Right lobe of liver (tissue), 4 donors: ENCODE measurements at regions not wholly inside any gene's neighbourhood (a gene's known extent, or its start where the extent isn't known, plus 50 kb on each side); places are given as distances from the start of the nearest gene placed in this dataset.

ENCODE experiments used
- POLR2A ChIP-seq: fragments of 450-650 bp; IDR thresholded peaks from one replicate; pipeline ENCODE4 v1.6.1; 2017; ENCODE audit warnings: antibody characterized with exemption, mild to moderate bottlenecking
- TF ChIP-seq, protein P1 (sequence below), 4 donors: fragments of 200-600 bp in 3 of 4; fragments of 450-650 bp in 1 of 4; IDR thresholded peaks; one replicate each; pipeline versions ENCODE4 v1.5.1 to v1.8.0; 2016 to 2022; ENCODE audit warnings: antibody characterized with exemption in 4 of 4, mild to moderate bottlenecking in 2 of 4
- donor health status: DM: no; HTN: no; CAD: no.
- donor health status: DM: no; HTN: no; CAD: no.
- donor health status: DM: no; HTN: yes; CAD: no.

GRCh38 chr20:58048096-58048702, 180.3 kb downstream of the ANKRD60 start:
- TF ChIP-seq POLR2A = no peak
- TF ChIP-seq, protein P1, sequence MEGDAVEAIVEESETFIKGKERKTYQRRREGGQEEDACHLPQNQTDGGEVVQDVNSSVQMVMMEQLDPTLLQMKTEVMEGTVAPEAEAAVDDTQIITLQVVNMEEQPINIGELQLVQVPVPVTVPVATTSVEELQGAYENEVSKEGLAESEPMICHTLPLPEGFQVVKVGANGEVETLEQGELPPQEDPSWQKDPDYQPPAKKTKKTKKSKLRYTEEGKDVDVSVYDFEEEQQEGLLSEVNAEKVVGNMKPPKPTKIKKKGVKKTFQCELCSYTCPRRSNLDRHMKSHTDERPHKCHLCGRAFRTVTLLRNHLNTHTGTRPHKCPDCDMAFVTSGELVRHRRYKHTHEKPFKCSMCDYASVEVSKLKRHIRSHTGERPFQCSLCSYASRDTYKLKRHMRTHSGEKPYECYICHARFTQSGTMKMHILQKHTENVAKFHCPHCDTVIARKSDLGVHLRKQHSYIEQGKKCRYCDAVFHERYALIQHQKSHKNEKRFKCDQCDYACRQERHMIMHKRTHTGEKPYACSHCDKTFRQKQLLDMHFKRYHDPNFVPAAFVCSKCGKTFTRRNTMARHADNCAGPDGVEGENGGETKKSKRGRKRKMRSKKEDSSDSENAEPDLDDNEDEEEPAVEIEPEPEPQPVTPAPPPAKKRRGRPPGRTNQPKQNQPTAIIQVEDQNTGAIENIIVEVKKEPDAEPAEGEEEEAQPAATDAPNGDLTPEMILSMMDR (IDR thresholded peaks at IDR 0.05) = no peak
